Astrocyte of the spinal cord (primary cell): ENCODE measurements at regions not wholly inside any gene's neighbourhood (a gene's known extent, or its start where the extent isn't known, plus 50 kb on each side); places are given as distances from the start of the nearest gene placed in this dataset.
"Not testable (repeated sequence)": the region's sequence is repeated elsewhere in the genome, so short reads cannot be mapped to it uniquely, and the experiment has no call there.

Source experiments
- DNase-seq: peaks from one replicate; pipeline ENCODE4 v3.0.0; 2011; ENCODE audit warnings: low read depth, low spot score
- H3K4me3 ChIP-seq: 2 replicates; pipeline ENCODE4 v1.5.1; 2011; ENCODE audit warnings: low read depth, mild to moderate bottlenecking, low read length, moderate library complexity
- in situ Hi-C: cut with HindIII; loops from 2 replicates; pipeline ENCODE4 v1.10.0; 2017; ENCODE audit warnings: low sequenced_read_pairs
- TF ChIP-seq, protein P1 (sequence below): IDR thresholded peaks from 2 replicates; pipeline ENCODE4 v1.5.1; 2012; ENCODE audit warnings: low read depth, mild to moderate bottlenecking, low read length, inconsistent platforms

DNA sequence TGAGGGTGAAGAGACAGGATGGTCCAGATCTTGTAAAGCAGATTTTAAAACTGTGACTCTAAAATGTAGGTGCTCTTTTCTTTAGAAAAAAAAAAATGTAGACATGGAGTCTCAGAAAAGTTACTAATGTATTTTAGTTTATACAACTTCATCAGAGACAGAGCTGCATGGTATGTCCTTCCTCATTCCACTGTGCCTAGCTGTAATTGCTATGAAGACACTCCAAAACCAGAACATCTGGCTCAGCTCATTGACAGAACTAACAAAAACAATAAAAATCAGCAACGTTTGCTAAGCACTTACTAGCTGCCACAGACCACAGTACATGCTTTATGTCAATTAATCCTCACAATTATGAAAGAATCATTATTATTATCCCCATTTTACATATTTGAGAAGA lies 160.7 kb downstream of the BARX2 start:
- TF ChIP-seq, protein P1, sequence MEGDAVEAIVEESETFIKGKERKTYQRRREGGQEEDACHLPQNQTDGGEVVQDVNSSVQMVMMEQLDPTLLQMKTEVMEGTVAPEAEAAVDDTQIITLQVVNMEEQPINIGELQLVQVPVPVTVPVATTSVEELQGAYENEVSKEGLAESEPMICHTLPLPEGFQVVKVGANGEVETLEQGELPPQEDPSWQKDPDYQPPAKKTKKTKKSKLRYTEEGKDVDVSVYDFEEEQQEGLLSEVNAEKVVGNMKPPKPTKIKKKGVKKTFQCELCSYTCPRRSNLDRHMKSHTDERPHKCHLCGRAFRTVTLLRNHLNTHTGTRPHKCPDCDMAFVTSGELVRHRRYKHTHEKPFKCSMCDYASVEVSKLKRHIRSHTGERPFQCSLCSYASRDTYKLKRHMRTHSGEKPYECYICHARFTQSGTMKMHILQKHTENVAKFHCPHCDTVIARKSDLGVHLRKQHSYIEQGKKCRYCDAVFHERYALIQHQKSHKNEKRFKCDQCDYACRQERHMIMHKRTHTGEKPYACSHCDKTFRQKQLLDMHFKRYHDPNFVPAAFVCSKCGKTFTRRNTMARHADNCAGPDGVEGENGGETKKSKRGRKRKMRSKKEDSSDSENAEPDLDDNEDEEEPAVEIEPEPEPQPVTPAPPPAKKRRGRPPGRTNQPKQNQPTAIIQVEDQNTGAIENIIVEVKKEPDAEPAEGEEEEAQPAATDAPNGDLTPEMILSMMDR: no peak
- no peak for DNase-seq
- in situ Hi-C loops: no loop called here
- H3K4me3 ChIP-seq: no peak overlapping the region

DNA sequence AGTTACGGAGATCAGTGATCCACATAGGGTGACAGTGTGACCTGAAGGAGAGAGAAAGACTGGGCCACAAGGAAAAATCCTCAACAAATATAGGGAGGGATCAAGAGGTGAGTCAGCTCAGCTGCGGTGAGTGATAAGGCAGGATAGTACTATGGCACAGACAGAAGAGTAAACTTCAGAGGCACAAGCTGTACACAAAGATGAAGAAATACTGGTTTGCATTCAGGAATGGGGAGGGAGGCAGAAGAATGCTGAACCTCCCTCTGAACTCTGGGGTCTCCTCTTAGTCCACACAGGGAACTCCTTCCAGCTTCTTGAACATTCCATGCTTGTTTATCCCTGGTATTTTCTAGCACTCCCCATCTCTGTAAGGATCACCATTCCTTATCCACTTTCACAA lies 162.7 kb downstream of the BARX2 start:
- DNase-seq: no peak
- TF ChIP-seq, protein P1: no peak
- in situ Hi-C loops: no loop called here
- no peak overlapping the region for H3K4me3 ChIP-seq

DNA sequence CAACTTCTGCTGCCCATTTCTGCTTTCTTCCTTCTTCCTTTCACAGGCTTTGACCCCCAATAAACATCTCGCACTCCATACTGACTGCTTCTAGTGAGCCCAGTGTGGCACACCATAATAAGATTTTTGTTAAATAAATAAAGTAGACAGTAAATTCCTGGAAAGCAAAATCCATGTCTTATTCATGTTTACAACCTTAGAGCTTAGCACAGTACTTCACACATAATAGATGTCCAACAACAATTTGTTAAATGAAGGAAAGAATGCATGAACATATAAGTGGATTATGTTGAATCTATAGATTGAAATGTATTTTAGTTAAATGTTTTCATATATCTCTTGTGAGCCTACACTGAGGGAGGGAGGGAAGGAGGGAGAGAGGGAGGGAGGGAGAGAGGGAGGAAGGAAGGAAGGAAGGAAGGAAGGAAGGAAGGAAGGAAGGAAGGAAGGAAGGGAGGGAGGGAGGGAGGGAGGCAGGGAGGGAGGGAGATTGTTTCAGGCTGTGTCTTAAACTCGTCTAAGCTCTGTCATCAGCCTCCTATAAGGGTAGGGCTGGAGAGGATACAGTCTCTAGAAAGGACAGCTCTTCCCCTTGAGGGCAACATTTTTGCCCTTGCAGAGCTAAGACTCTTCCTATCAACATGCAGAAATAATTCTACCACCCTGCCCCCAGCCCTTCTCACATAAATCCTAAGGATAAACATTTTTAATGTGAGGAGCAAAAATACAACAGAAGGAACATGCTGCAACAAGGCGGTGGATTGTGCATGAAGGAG lies 168.1 kb downstream of the BARX2 start:
- H3K4me3 ChIP-seq: no peak overlapping the region
- TF ChIP-seq, protein P1: no peak
- in situ Hi-C loops: no loop called here
- no peak for DNase-seq

GRCh38 chr11:129544691-129545090 lies 169.0 kb downstream of the BARX2 start:
- TF ChIP-seq, protein P1: no peak
- DNase-seq: no peak
- in situ Hi-C loops: no loop called here
- H3K4me3 ChIP-seq: no peak overlapping the region

- no peak for DNase-seq
- H3K4me3 ChIP-seq: no peak overlapping the region
- TF ChIP-seq, protein P1: no peak
- in situ Hi-C loops: no loop called here
Observed at GRCh38 chr11:129546266-129546665, 170.6 kb downstream of the BARX2 start.

DNA sequence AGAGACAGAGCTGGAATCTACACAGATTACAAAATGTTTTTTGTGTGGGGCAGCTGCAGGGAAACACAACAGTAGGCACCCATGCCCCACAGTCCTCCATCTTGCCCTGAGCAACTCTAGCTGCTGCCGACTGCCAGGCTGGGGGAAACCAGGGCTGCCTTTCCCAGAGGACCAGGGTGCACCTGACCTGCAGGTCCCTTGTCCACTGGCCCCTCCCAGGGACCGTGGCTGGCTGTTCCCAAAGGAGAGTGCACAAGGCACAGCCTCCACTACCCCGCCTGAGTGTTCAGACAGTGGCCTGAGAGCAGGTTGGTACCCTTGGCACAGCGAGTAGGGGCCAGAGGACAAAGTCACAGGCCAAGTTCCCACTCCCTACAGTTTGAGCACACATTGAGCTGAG lies 181.8 kb downstream of the BARX2 start:
- no peak for DNase-seq
- H3K4me3 ChIP-seq: no peak overlapping the region
- TF ChIP-seq, protein P1: no peak
- in situ Hi-C loops: no loop called here

DNA sequence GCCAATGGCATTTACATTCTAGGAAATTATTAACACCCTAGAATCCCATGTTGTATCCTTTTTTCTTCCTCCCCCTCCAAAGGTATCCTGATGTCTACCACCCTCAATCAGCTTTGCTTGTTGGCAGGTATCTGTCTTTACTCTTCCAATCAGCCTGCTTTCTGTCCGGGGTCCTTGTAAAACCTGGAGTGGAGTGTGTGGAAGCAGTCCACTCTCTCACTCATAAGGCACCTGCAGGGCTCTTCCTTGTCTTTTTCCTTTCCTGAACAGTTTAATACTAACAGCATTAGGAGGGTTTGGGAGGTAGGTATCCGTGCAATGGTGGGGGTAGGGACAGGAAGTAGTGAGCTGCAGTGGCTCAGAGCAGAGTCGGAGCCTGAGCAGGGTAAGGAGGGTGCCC lies 193.4 kb downstream of the BARX2 start:
- TF ChIP-seq, protein P1: no peak
- in situ Hi-C loops: no loop called here
- no peak for DNase-seq
- H3K4me3 ChIP-seq: no peak overlapping the region

GRCh38 chr11:129572667-129573066 lies 197.0 kb downstream of the BARX2 start:
- DNase-seq, H3K4me3 ChIP-seq, in situ Hi-C loops: not testable (repeated sequence)
